ENCODE measurements at regions not wholly inside any gene's neighbourhood (a gene's known extent, or its start where the extent isn't known, plus 50 kb on each side); places are given as distances from the start of the nearest gene placed in this dataset.
"Not testable (repeated sequence)": the region's sequence is repeated elsewhere in the genome, so short reads cannot be mapped to it uniquely, and the experiment has no call there.

DNA sequence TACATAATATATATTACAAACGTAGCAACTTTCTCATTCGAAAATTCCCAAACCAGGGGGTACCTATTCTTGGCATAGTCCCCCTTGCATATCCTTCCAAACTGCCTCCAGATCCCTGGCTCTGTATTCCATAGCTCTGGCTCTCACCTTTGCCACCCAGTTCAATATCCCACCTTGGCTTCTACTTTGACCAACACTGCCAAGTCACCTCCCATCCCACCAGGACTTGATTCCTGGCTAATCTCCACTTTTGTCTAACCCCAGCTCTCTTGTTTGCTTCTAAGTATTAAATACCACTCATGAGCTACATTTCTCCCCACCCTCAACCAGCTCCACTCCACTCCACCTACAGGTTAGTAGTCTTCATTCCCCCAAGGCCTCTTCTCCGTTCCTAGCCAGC is 103.2 kb upstream of the WDR75 start:
- DNase-seq (ENCODE audit: low spot score in 2 of 2): no peak
- Histone ChIP-seq H3K36me3 (no peaks in the 10 kb centered on the region), H3K4me1 (no peaks in the 10 kb centered on the region), H3K27ac (peak overlapping the region; percentile 69), H3K9me3 (no peaks in the 10 kb centered on the region), H3K4me3 (no peak overlapping the region), H3K27me3 (no peaks in the 10 kb centered on the region)
- WGBS: 47% methylated on average over 3 of the region's 3 CpGs
- TF ChIP-seq EP300 (IDR thresholded peaks at IDR 0.05): no peak
- no peak for TF ChIP-seq POLR2A (IDR thresholded peaks at IDR 0.05)
- TF ChIP-seq, protein P1, sequence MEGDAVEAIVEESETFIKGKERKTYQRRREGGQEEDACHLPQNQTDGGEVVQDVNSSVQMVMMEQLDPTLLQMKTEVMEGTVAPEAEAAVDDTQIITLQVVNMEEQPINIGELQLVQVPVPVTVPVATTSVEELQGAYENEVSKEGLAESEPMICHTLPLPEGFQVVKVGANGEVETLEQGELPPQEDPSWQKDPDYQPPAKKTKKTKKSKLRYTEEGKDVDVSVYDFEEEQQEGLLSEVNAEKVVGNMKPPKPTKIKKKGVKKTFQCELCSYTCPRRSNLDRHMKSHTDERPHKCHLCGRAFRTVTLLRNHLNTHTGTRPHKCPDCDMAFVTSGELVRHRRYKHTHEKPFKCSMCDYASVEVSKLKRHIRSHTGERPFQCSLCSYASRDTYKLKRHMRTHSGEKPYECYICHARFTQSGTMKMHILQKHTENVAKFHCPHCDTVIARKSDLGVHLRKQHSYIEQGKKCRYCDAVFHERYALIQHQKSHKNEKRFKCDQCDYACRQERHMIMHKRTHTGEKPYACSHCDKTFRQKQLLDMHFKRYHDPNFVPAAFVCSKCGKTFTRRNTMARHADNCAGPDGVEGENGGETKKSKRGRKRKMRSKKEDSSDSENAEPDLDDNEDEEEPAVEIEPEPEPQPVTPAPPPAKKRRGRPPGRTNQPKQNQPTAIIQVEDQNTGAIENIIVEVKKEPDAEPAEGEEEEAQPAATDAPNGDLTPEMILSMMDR (IDR thresholded peaks at IDR 0.05): no peak
- no peak for TF ChIP-seq POLR2AphosphoS5 (IDR thresholded peaks at IDR 0.05)

DNA sequence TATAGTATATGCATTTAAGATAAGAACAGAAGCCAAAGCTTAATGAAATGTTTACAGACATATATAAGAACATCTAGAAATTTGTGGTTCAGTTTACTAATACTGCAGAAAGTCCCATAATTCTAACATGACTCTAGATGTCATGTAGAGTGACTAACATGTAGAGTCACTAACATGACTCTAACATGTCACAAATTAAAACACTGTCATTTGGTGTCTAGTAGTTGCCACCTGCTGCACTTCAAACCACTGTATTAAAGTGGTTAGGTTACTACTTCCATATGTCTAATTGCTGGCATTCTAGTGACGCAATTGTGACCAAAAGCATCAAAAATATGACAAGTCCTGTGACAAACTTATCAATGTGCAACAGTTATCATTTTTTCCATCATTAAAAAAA is 100.2 kb upstream of the WDR75 start:
- DNase-seq (ENCODE audit: low spot score in 2 of 2): no peak
- TF ChIP-seq POLR2AphosphoS5 (IDR thresholded peaks at IDR 0.05) (no peak), EP300 (IDR thresholded peaks at IDR 0.05) (no peak), POLR2A (IDR thresholded peaks at IDR 0.05) (no peak)
- TF ChIP-seq, protein P1 (IDR thresholded peaks at IDR 0.05): no peak
- Histone ChIP-seq H3K9me3 (no peaks in the 10 kb centered on the region), H3K36me3 (no peaks in the 10 kb centered on the region), H3K4me3 (no peak overlapping the region), H3K27me3 (no peaks in the 10 kb centered on the region), H3K27ac (no peak overlapping the region), H3K4me1 (no peaks in the 10 kb centered on the region)
- WGBS: 100% methylated on average over 1 of the region's 1 CpG

DNA sequence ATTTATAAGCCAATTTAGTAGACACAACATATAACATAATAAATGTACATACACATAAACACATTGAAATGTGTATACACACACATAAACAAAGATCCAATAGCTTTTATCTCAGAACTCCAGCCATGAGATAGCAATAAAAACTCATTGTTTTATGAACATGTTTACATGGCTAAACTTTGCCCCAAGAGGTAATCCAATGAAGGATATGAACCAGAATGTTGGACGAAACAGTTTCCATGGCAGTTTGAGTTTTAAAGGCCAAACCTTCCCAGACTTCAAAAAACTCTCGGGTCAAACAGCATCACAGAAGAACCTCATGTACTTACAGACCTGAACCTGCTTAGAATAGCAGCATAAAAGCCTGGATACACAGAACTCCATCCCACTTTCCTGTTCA is 97.2 kb upstream of the WDR75 start:
- Histone ChIP-seq H3K27me3 (no peaks in the 10 kb centered on the region), H3K4me3 (no peak overlapping the region), H3K27ac (no peak overlapping the region), H3K36me3 (no peaks in the 10 kb centered on the region), H3K9me3 (no peaks in the 10 kb centered on the region), H3K4me1 (peaks cover 4% of the 10 kb centered on the region)
- TF ChIP-seq POLR2AphosphoS5 (IDR thresholded peaks at IDR 0.05) (no peak), POLR2A (IDR thresholded peaks at IDR 0.05) (no peak)
- 93% methylated on average over 2 of the region's 2 CpGs for WGBS
- no peak for DNase-seq (ENCODE audit: low spot score in 2 of 2)

DNA sequence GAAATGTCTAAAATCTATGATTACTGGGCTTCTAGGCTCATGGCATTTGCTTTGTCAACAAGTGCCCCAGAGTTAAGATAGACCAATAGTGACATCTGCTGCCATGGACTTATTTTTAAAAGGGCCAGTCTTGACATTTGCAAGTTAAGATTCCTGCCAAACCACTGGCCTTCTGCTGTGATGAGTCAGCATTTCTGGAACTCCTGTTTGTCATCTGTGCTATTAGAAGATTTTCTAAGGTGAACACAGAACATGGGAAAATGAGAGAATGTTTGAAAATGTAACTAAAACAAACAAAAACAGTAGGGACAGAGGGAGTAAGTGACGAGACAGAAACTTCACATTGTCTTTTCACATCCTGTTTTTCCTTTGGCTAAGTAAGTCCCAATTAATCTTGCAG is 93.7 kb upstream of the WDR75 start:
- no peak for DNase-seq (ENCODE audit: low spot score in 2 of 2)
- Histone ChIP-seq H3K27me3 (no peaks in the 10 kb centered on the region), H3K9me3 (no peaks in the 10 kb centered on the region), H3K36me3 (no peaks in the 10 kb centered on the region), H3K4me1 (peaks cover 4% of the 10 kb centered on the region), H3K27ac (peak overlapping the region; percentile 55), H3K4me3 (no peak overlapping the region)
- TF ChIP-seq, protein P1 (IDR thresholded peaks at IDR 0.05): no peak
- peak in 1 of 3 donors; percentile 47 for TF ChIP-seq POLR2AphosphoS5 (IDR thresholded peaks at IDR 0.05)
- 21% methylated on average over 1 of the region's 1 CpG for WGBS

DNA sequence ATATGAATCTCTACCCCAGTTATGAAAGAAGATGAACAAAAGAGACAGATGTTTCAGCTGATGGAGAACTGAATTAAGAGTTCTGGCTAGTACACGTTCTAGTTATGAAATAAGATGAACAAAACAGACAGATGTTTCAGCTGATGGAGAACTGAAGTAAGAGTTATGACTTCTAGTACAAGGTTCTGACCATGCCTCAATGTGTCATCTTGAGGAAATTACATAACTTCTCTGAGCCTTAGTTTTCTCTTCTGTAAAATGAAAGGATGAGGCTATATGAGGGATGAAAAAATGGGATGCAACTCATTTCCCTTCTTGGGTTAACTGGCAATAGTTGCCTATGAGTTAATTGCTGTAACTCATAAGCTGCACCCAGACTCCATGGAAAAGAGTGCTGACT is 92.9 kb upstream of the WDR75 start:
- no peak overlapping the region for H3K4me3 ChIP-seq
- no peaks in the 10 kb centered on the region for H3K27me3 ChIP-seq
- 58% methylated on average over 1 of the region's 1 CpG for WGBS
- peaks cover 4% of the 10 kb centered on the region for H3K4me1 ChIP-seq
- H3K9me3 ChIP-seq: no peaks in the 10 kb centered on the region
- TF ChIP-seq POLR2A (IDR thresholded peaks at IDR 0.05) (no peak), POLR2AphosphoS5 (IDR thresholded peaks at IDR 0.05) (peak in 1 of 3 donors; percentile 41)
- DNase-seq (ENCODE audit: low spot score in 2 of 2): no peak
- H3K36me3 ChIP-seq: no peaks in the 10 kb centered on the region
- peak overlapping the region; percentile 55 for H3K27ac ChIP-seq

DNA sequence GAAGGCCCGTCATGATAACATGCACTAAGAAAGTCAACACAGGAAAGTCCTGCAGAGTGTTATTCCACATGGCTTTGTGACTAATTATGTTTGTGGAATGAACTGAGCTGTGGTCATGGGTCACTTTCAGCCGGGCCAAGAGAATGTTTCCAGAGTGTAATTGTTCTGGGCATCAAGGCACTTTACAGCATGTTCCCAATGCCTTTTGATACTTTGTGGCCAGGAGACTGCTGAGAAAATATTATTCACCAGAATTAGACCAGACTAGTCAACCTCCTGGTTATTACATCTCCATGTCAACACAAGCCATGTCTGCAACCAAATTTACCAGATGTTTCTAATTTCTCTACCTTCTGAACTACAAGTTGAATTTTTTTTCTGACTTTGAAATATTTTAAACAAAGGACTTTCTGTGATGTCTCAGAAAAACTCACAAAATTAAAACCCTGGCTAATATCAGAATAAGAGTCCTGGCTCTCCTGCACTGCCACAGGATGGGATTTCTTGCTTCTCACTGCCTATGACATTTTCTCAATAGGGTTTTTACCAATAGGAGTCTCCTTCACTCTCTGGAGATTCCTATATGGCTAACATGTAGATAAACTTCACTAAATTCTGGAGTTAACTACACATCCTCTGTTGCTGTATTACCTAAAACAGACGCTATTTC is 90.6 kb upstream of the WDR75 start:
- Histone ChIP-seq H3K27ac (no peak overlapping the region), H3K36me3 (no peaks in the 10 kb centered on the region), H3K4me3 (no peak overlapping the region), H3K4me1 (peaks cover 4% of the 10 kb centered on the region), H3K27me3 (no peaks in the 10 kb centered on the region), H3K9me3 (no peaks in the 10 kb centered on the region)
- TF ChIP-seq POLR2AphosphoS5 (IDR thresholded peaks at IDR 0.05): peak in 2 of 3 donors; percentile 57 to 71
- no peak for TF ChIP-seq POLR2A (IDR thresholded peaks at IDR 0.05)
- TF ChIP-seq, protein P1 (IDR thresholded peaks at IDR 0.05): no peak
- no peak for TF ChIP-seq EP300 (IDR thresholded peaks at IDR 0.05)
- 37% methylated on average over 3 of the region's 3 CpGs for WGBS
- peak in 1 of 2 donors; percentile 74 for DNase-seq (ENCODE audit: low spot score in 2 of 2)

DNA sequence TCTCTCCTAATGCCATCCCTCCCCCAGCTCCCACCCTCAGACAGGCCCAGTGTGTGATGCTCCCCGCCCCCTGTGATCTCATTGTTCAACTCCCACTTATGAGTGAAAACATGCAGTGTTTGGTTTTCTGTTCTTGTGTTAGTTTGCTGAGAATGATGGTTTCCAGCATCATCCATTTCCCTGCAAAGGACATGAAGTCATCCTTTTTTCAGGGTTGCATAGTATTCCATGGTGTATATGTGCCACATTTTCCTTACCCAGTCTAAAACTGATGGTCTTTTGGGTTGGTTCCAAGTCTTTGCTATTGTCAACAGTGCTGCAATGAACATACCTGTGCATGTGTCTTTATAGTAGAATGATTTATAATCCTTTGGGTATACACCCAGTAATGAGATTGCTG is 89.3 kb upstream of the WDR75 start:
- not testable (repeated sequence) for H3K4me1 ChIP-seq; H3K9me3 ChIP-seq; H3K36me3 ChIP-seq; H3K27me3 ChIP-seq; DNase-seq (ENCODE audit: low spot score in 2 of 2); H3K27ac ChIP-seq; H3K4me3 ChIP-seq
- WGBS: 87% methylated on average over 1 of the region's 1 CpG

DNA sequence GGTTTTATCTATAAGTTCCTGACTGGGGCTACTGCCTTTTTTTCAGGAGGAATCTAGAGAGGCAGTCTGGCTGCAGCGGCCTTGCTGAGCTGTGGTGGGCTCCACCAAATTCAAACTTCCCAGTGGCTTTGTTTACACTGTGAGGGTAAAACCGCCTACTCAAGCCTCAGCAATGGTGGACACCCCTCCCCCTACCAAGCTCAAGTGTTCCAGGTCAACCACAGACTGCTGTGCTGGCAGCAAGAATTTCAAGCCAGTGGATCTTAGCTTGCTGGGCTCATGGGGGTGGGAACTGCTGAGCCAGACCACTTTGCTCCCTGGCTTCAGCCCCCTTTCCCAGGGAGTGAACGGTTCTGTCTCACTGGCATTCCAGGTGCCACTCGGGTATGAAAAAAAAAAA is 83.9 kb upstream of the WDR75 start:
- DNase-seq (ENCODE audit: low spot score in 2 of 2); H3K27me3 ChIP-seq; H3K9me3 ChIP-seq; H3K4me3 ChIP-seq; H3K27ac ChIP-seq; H3K36me3 ChIP-seq; H3K4me1 ChIP-seq: not testable (repeated sequence)
- 94% methylated on average over 3 of the region's 4 CpGs for WGBS
